Neural progenitor cell (in vitro differentiated cells): ENCODE measurements at regions not wholly inside any gene's neighbourhood (a gene's known extent, or its start where the extent isn't known, plus 50 kb on each side); places are given as distances from the start of the nearest gene placed in this dataset.

Source experiments
- EZH2 ChIP-seq: fragments of 200-600 bp; sonication (generic); IDR thresholded peaks from 2 replicates; pipeline ENCODE4 v1.6.1; 2017; ENCODE audit warnings: antibody characterized with exemption, mild to moderate bottlenecking, moderate library complexity
- EZH2phosphoT487 ChIP-seq: fragments of 200-600 bp; sonication (generic); IDR thresholded peaks from 2 replicates; pipeline ENCODE4 v1.6.1; 2017; ENCODE audit warnings: antibody characterized with exemption
- TF ChIP-seq, protein P1 (sequence below): fragments of 200-600 bp; sonication (generic); IDR thresholded peaks from 2 replicates; pipeline ENCODE4 v1.5.1; 2017; ENCODE audit warnings: antibody characterized with exemption, mild to moderate bottlenecking

- TF ChIP-seq, protein P1, sequence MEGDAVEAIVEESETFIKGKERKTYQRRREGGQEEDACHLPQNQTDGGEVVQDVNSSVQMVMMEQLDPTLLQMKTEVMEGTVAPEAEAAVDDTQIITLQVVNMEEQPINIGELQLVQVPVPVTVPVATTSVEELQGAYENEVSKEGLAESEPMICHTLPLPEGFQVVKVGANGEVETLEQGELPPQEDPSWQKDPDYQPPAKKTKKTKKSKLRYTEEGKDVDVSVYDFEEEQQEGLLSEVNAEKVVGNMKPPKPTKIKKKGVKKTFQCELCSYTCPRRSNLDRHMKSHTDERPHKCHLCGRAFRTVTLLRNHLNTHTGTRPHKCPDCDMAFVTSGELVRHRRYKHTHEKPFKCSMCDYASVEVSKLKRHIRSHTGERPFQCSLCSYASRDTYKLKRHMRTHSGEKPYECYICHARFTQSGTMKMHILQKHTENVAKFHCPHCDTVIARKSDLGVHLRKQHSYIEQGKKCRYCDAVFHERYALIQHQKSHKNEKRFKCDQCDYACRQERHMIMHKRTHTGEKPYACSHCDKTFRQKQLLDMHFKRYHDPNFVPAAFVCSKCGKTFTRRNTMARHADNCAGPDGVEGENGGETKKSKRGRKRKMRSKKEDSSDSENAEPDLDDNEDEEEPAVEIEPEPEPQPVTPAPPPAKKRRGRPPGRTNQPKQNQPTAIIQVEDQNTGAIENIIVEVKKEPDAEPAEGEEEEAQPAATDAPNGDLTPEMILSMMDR: no peak
- TF ChIP-seq EZH2phosphoT487: no peak
- TF ChIP-seq EZH2: no peak
Measured at GRCh38 chr1:207261971-207262370, 59.5 kb upstream of the CD55 start.
